K562 (cell line): ENCODE measurements at regions not wholly inside any gene's neighbourhood (a gene's known extent, or its start where the extent isn't known, plus 50 kb on each side); places are given as distances from the start of the nearest gene placed in this dataset.

ENCODE experiments used
- ATAC-seq: fragments of 200-7000 bp; cut with Tn5 transposase; 3 replicates; pipeline ENCODE4 v1.9.1; 2020; ENCODE audit warnings: moderate library complexity
- BruUV-seq: library from RNA; stranded (reverse); fragments of 400-500 nt; replicated peaks from 2 replicates; lab custom pipeline; 2021; lab: Mats Ljungman, UMichigan
- CTCF ChIA-PET: fragments of 300-600 bp; formaldehyde crosslinking; extraction: SDS; loops from one replicate; lab custom pipeline; 2021; ENCODE audit warnings: low intra/inter-chr PET ratio; lab: Yijun Ruan, JAX
- POLR2A ChIA-PET: fragments of 300-600, 350-650 bp; sonication (Branson Sonifier 250); formaldehyde crosslinking; extraction: SDS; loops from one replicate; lab custom pipeline; 2021; ENCODE audit warnings: antibody characterized with exemption, inconsistent platforms; lab: Yijun Ruan, JAX
- DNase-seq, 4 experiments: peaks; one replicate each; pipeline versions ENCODE4 v3.0.0 to v3.0.0-alpha.2; 2011 to 2018; ENCODE audit warnings: low spot score in 3 of 4, mixed read lengths in 3 of 4; ENCODE audit errors: extremely low read depth in 1 of 4
- FAIRE-seq: peaks from 2 replicates; lab custom pipeline; 2011; peaks lifted over from hg19 to GRCh38; lab: Jason Lieb, UNC
- H2AFZ ChIP-seq: 2 replicates; pipeline ENCODE4 v1.6.0; 2011; ENCODE audit warnings: low read depth, low read length, control low read depth, inconsistent platforms
- H3K27ac ChIP-seq: fragments of 200-600 bp; 3 replicates; pipeline ENCODE4 v1.8.0; 2011; ENCODE audit warnings: low read depth, mild to moderate bottlenecking, control low read depth, inconsistent platforms, low read length, moderate library complexity, mixed read lengths; ENCODE audit errors: extremely low read depth
- H3K27me3 ChIP-seq, 2 experiments: fragments of 300-600 bp in 1 of 2; 2 replicates in 1 of 2; 3 replicates in 1 of 2; pipeline versions ENCODE4 v1.6.0 to v1.8.0; 2011; ENCODE audit warnings: inconsistent platforms in 2 of 2, low read length in 2 of 2, mild to moderate bottlenecking in 1 of 2, mixed read lengths in 1 of 2, moderate library complexity in 1 of 2; ENCODE audit not compliant: control insufficient read depth in 2 of 2, insufficient read depth in 2 of 2
- H3K36me3 ChIP-seq: fragments of 300-600 bp; 3 replicates; pipeline ENCODE4 v1.8.0; 2011; ENCODE audit warnings: mild to moderate bottlenecking, low read length, inconsistent platforms; ENCODE audit not compliant: control insufficient read depth, insufficient read depth
- H3K4me1 ChIP-seq, 2 experiments: fragments of 200-600 bp in 1 of 2; replicated peaks in 1 of 2; 2 replicates in 1 of 2; 3 replicates in 1 of 2; pipeline versions ENCODE4 v1.5.1 to v1.8.0; 2011; ENCODE audit warnings: inconsistent platforms in 2 of 2, low read length in 2 of 2, mild to moderate bottlenecking in 1 of 2, mixed read lengths in 1 of 2, moderate library complexity in 1 of 2; ENCODE audit not compliant: control insufficient read depth in 2 of 2, insufficient read depth in 2 of 2
- H3K4me2 ChIP-seq: 2 replicates; pipeline ENCODE4 v1.6.1; 2011; ENCODE audit warnings: low read length, control low read depth, inconsistent platforms, mixed read lengths; ENCODE audit not compliant: insufficient read depth
- H3K4me3 ChIP-seq: fragments of 200-600 bp; sonication (generic), shearing (Covaris generic); 2 replicates; pipeline ENCODE4 v1.5.1; 2016; ENCODE audit warnings: control low read depth, inconsistent platforms
- H3K79me2 ChIP-seq: fragments of 200-600 bp; 3 replicates; pipeline ENCODE4 v1.8.0; 2011; ENCODE audit warnings: low read length, inconsistent platforms; ENCODE audit not compliant: control insufficient read depth, insufficient read depth
- H3K9ac ChIP-seq, 2 experiments: 2 replicates each; pipeline versions ENCODE4 v1.6.0 to v1.6.1; 2011; ENCODE audit warnings: low read depth in 2 of 2, low read length in 2 of 2, control low read depth in 1 of 2, inconsistent platforms in 1 of 2, mild to moderate bottlenecking in 1 of 2, mixed read lengths in 1 of 2; ENCODE audit not compliant: insufficient read depth in 1 of 2
- H3K9me1 ChIP-seq: one replicate; pipeline ENCODE4 v1.6.0; 2011; ENCODE audit warnings: inconsistent platforms, mild to moderate bottlenecking, low read length, moderate library complexity; ENCODE audit not compliant: control insufficient read depth, insufficient read depth
- H3K9me3 ChIP-seq: replicated peaks from 2 replicates; pipeline ENCODE4 v1.5.1; 2011; ENCODE audit warnings: low read depth, low read length, inconsistent platforms; ENCODE audit not compliant: control insufficient read depth, insufficient read depth
- H4K20me1 ChIP-seq: replicated peaks from 2 replicates; pipeline ENCODE4 v1.6.1; 2011; ENCODE audit warnings: low read length, inconsistent platforms, mixed read lengths; ENCODE audit not compliant: control insufficient read depth, insufficient read depth
- BMI1 ChIP-seq: fragments of 150-350 bp; IDR thresholded peaks from 2 replicates; pipeline ENCODE4 v1.6.1; 2014; ENCODE audit warnings: low read length
- E4F1 ChIP-seq: fragments of 250-450 bp; sonication (Bioruptor Pico); IDR thresholded peaks from 2 replicates; pipeline ENCODE4 v1.5.0; 2021; ENCODE audit warnings: mild to moderate bottlenecking, borderline replicate concordance
- FOS ChIP-seq: IDR thresholded peaks from 3 replicates; pipeline ENCODE4 v1.6.1; 2011; ENCODE audit not compliant: insufficient read length; ENCODE audit errors: extremely low read depth
- HDAC3 ChIP-seq: fragments of 450-650 bp; IDR thresholded peaks from 2 replicates; pipeline ENCODE4 v1.6.1; 2018; ENCODE audit warnings: borderline replicate concordance, mild to moderate bottlenecking, moderate library complexity; ENCODE audit not compliant: partially characterized antibody
- HNRNPL ChIP-seq: fragments of 200-400 bp; formaldehyde crosslinking; IDR thresholded peaks from 2 replicates; pipeline ENCODE4 v1.6.1; 2017; ENCODE audit warnings: low read depth, mild to moderate bottlenecking, low read length
- MYNN ChIP-seq, 2 experiments: sonication (generic); formaldehyde crosslinking in 1 of 2; IDR thresholded peaks; 2 replicates each; pipeline versions ENCODE4 v1.5.0 to v1.6.1; 2016 to 2020; ENCODE audit warnings: antibody characterized with exemption in 1 of 2, missing genetic modification reagents in 1 of 2
- POLR2AphosphoS2 ChIP-seq: IDR thresholded peaks from 2 replicates; pipeline ENCODE4 v1.6.1; 2012; ENCODE audit warnings: low read length, improper control_type of control experiment
- POLR2H ChIP-seq: IDR thresholded peaks from 2 replicates; pipeline ENCODE4 v1.6.1; 2016; ENCODE audit warnings: missing genetic modification characterization, low read depth, mild to moderate bottlenecking, control low read depth, missing compliant biosample characterization, moderate library complexity
- SRSF7 ChIP-seq: fragments of 200-400 bp; formaldehyde crosslinking; optimal IDR thresholded peaks from 2 replicates; pipeline ENCODE3; 2017; ENCODE audit warnings: mild to moderate bottlenecking, low read depth, low read length
- TOE1 ChIP-seq, 2 experiments: fragments of 450-650 bp in 1 of 2; sonication (generic) in 1 of 2; formaldehyde crosslinking in 1 of 2; IDR thresholded peaks; 2 replicates each; pipeline versions ENCODE4 v1.7.1 to v1.8.0; 2016 to 2022; ENCODE audit warnings: borderline replicate concordance in 2 of 2, mild to moderate bottlenecking in 2 of 2, antibody characterized with exemption in 1 of 2, inconsistent platforms in 1 of 2, low read depth in 1 of 2, missing genetic modification reagents in 1 of 2, moderate library complexity in 1 of 2
- YY1 ChIP-seq, 3 experiments: IDR thresholded peaks; 2 replicates each; pipeline ENCODE4 v1.6.1; 2011; ENCODE audit warnings: low read length in 2 of 3, mild to moderate bottlenecking in 2 of 3, moderate library complexity in 2 of 3, borderline replicate concordance in 1 of 3, control low read depth in 1 of 3, low read depth in 1 of 3; ENCODE audit not compliant: insufficient read depth in 3 of 3, insufficient replicate concordance in 2 of 3, control insufficient read depth in 1 of 3, insufficient read length in 1 of 3; ENCODE audit errors: extremely low read depth in 1 of 3
- ZBTB1 ChIP-seq: sonication (generic); formaldehyde crosslinking; IDR thresholded peaks from 2 replicates; pipeline ENCODE4 v1.8.1; 2023; ENCODE audit warnings: missing genetic modification reagents, low read depth, mild to moderate bottlenecking, borderline replicate concordance
- ZC3H11A ChIP-seq: IDR thresholded peaks from 2 replicates; pipeline ENCODE4 v1.6.1; 2012; ENCODE audit warnings: low read depth, low read length, improper control_type of control experiment
- ZNF224 ChIP-seq: sonication (generic); formaldehyde crosslinking; IDR thresholded peaks from 2 replicates; pipeline ENCODE4 v1.8.0; 2022; ENCODE audit warnings: mild to moderate bottlenecking, missing genetic modification reagents
- ZNF239 ChIP-seq: fragments of 250-450 bp; sonication (Bioruptor Pico); IDR thresholded peaks from 2 replicates; pipeline ENCODE4 v1.4.0; 2020; ENCODE audit warnings: mild to moderate bottlenecking
- WGBS: fragments of 100-300 bp; shearing (Covaris generic); methylation state at CpG from one replicate; pipeline ENCODE4 v1.1.6; 2016; ENCODE audit warnings: low coverage, mixed read lengths; ENCODE audit not compliant: insufficient coverage; ENCODE audit errors: missing lambda C conversion rate; 5-methylcytosine and 5-hydroxymethylcytosine counted together
- in situ Hi-C: fragments of 300-500 bp; cut with MboI; formaldehyde crosslinking; loops from 4 replicates; pipeline ENCODE4 v1.15.0; 2018; ENCODE audit warnings: inconsistent platforms, mixed read lengths
- intact Hi-C: fragments of 100-400 bp; cut with micrococcal nuclease; formaldehyde crosslinking; loops from 2 replicates; pipeline ENCODE4 v1.14.2; 2022
- TF ChIP-seq, protein P1 (sequence below): sonication (generic); formaldehyde crosslinking; IDR thresholded peaks from 2 replicates; pipeline ENCODE4 v1.8.1; 2023; ENCODE audit warnings: mild to moderate bottlenecking, missing genetic modification reagents

GRCh38 chr1:82094136-82094535, 293.4 kb downstream of the ADGRL2 start:
- FAIRE-seq, result no peak
- Histone ChIP-seq H3K36me3 (no peaks in the 10 kb centered on the region), H3K79me2 (no peaks in the 10 kb centered on the region), H3K4me1 (no peaks in the 10 kb centered on the region), H3K4me3 (no peak overlapping the region), H3K9me3 (no peaks in the 10 kb centered on the region), H3K9me1 (no peaks in the 10 kb centered on the region), H2AFZ (no peak overlapping the region), H3K9ac (no peak overlapping the region), H3K4me2 (no peak overlapping the region), H3K27ac (no peak overlapping the region), H3K27me3 (no peaks in the 10 kb centered on the region), H4K20me1 (no peaks in the 10 kb centered on the region)
- no peak for ATAC-seq
- intact Hi-C loops (no loop called here), in situ Hi-C loops (no loop called here)
- POLR2A ChIA-PET, result no interaction called here
- no TSS peak for BruUV-seq
- CTCF ChIA-PET, result no interaction called here
- 0% methylated on average over 2 of the region's 2 CpGs for WGBS
- no peak for DNase-seq
- TF ChIP-seq BMI1 (no peak), HNRNPL (no peak), ZC3H11A (no peak), HDAC3 (no peak), MYNN (IDR thresholded peaks at IDR 0.05) (no peak), MYNN (CRISPR knock-in tag; IDR thresholded peaks at IDR 0.05) (no peak), YY1 (IDR thresholded peaks at IDR 0.05; ENCODE audit: borderline replicate concordance in 1 of 3, control insufficient read depth in 1 of 3, extremely low read depth in 1 of 3, insufficient read depth in 3 of 3, insufficient read length in 1 of 3, insufficient replicate concordance in 2 of 3, low read depth in 1 of 3, low read length in 2 of 3) (no peak), POLR2H (tag) (no peak), FOS (no peak), E4F1 (CRISPR knock-in tag) (no peak), ZBTB1 (CRISPR knock-in tag) (no peak), ZNF239 (CRISPR knock-in tag) (no peak), TOE1 (IDR thresholded peaks at IDR 0.05; ENCODE audit: borderline replicate concordance) (no peak), TOE1 (CRISPR knock-in tag; IDR thresholded peaks at IDR 0.05; ENCODE audit: borderline replicate concordance, low read depth) (no peak), ZNF224 (CRISPR knock-in tag) (no peak), POLR2AphosphoS2 (no peak), SRSF7 (no peak)
- TF ChIP-seq, protein P1, sequence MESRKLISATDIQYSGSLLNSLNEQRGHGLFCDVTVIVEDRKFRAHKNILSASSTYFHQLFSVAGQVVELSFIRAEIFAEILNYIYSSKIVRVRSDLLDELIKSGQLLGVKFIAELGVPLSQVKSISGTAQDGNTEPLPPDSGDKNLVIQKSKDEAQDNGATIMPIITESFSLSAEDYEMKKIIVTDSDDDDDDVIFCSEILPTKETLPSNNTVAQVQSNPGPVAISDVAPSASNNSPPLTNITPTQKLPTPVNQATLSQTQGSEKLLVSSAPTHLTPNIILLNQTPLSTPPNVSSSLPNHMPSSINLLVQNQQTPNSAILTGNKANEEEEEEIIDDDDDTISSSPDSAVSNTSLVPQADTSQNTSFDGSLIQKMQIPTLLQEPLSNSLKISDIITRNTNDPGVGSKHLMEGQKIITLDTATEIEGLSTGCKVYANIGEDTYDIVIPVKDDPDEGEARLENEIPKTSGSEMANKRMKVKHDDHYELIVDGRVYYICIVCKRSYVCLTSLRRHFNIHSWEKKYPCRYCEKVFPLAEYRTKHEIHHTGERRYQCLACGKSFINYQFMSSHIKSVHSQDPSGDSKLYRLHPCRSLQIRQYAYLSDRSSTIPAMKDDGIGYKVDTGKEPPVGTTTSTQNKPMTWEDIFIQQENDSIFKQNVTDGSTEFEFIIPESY (CRISPR knock-in tag), result no peak
